ENCODE measurements at regions not wholly inside any gene's neighbourhood (a gene's known extent, or its start where the extent isn't known, plus 50 kb on each side); places are given as distances from the start of the nearest gene placed in this dataset.

- DNase-seq = no peak
Measured at GRCh38 chr12:132407451-132407961, 78.1 kb upstream of the GALNT9 start.

DNA sequence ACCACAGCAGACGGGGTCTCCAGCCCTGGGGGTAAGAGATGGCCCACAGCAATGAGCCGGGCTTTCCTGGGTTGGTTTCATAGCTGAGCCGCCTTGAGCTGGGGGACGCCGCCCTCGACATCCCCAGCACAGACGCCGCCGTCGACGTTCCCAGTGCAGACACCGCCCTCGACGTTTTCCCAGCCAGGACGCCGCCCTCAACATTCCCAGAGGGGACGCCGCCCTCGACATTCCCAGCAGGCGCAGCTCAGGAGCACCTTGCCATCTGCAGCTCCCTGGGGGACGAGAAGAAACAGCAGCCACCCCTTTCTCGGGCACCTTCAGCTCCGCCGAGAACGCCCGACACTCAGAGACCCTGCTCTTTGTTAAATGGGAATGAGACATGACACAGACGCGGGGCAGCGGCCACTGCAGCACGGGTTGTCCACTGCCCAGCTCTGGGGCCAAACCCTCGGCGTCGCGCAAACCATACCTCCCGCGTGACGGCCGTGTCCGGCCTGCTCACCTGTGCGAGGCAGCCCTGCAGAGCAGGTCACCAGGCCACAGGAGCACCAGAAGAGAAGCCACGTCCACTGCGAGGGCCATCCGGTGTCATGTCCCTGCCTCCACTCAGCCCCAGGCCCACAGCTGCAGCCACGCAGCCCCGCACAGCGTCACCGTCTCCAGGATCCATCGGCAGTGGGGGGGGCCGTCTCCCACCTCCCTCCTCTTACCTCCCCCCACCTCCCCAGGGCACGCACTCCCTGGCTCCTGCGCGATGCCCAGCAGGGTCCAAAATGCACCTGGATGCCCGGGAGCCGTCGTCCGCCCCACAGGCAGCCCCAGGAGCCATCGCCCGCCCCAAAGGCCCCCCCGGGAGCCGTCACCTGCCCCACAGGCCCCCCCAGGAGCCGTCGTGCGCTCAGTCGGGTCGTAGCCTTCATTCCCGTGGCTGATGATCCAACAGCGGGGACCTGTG is 77.4 kb upstream of the GALNT9 start:
- DNase-seq = no peak

- DNase-seq = no peak
Measured at GRCh38 chr12:132405742-132406251, 76.4 kb upstream of the GALNT9 start.

GRCh38 chr12:132404951-132405741 is 75.8 kb upstream of the GALNT9 start:
- no peak for DNase-seq

GRCh38 chr12:132404435-132404855 is 75.1 kb upstream of the GALNT9 start:
- DNase-seq = no peak

GRCh38 chr12:132403636-132404434 is 74.4 kb upstream of the GALNT9 start:
- DNase-seq = no peak

- DNase-seq = no peak
Measured at GRCh38 chr12:132402831-132403416, 73.5 kb upstream of the GALNT9 start.

DNA sequence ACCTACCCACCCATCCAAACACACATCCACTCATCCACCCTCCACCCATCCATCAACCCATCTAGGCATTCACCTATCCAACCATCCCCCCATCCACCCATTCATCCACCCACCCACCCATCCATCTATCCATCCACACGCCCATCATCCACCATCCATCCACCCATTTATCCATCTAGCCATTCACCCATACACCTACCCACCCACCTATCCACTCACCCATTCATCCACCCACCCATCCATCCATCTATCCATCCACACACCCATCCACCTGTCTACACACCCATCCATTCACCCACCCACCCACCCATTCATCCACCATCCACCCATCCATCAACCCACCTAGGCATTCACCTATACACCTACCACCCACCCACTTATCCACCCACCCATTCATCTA is 72.6 kb upstream of the GALNT9 start:
- no peak for DNase-seq

DNA sequence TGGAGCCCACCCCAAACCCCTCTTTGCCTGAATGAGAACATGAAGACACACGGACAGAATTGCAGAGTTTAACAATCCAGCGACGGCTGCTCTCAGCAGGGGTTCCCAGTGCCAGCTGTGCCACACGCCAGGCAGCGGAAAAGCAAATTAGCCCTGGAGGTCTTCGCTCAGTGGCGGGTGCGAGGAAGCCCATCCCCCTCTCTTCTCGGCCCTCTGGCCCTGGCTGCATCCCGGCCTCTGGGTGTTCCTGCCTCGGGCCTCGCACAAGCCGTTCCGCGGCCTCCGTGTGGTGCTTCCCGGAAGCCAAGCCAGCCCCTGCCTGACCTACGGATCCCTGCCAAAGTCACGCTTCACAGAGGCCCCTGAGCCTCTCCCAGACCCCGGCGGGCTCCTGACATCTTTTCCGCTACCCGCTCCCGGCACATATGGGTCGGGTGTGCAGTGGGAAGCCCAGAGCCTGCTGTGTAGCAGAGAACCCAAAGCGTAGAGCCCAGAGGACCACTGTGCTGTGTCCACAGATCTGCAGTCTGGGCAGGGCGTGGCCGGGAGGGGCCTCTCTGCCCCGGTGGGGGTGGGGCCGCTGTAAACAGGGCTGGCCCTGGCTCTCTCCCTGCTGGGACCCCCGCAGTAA is 70.7 kb upstream of the GALNT9 start:
- DNase-seq = no peak

GRCh38 chr12:132399092-132400010 is 70.0 kb upstream of the GALNT9 start:
- DNase-seq = no peak

GRCh38 chr12:132398386-132398991 is 69.1 kb upstream of the GALNT9 start:
- DNase-seq = no peak

DNA sequence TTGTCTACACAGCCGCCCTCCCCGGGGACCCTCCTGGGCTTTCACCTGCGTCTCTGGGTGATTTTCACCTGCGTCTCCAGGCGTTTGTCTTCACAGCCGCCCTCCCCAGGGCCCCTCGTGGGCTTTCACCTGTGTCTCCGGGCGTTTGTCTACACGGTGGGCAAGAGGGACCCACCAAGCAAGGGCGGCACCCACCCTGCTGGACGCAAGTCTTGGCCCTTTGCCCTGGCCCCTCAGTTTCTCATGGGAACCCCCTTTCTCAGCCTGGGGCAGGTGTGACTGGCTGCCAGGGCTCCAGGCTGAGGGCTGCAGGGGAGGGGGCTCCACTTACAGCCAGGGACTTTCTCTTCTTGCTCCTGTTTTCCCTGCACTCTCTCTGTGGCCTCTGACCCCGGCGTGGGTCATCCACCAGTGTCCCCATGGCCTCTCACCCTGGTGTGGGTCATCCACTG is 68.6 kb upstream of the GALNT9 start:
- DNase-seq = no peak

- DNase-seq = no peak
Measured at GRCh38 chr12:132397152-132397933, 68.0 kb upstream of the GALNT9 start.

DNA sequence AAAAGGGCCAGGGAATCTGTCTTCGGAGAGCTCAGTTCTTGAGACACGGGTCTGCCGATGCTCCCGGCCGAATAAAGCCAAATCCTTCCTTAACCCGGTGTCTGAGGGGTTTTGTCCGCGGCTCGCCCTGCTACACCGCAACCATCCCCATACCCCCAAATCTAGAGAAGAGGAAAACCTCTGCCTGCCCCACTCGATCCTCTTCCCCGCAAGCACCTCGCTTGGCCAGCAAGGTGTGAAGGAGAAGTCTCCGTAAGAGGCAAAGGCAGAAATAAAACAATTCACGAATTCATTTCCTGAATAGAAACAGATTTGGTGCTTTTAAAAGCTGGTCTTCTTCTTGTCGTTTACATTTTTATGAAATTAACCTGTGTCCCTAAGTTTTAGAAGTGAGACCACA is 67.3 kb upstream of the GALNT9 start:
- no peak for DNase-seq

- DNase-seq = no peak
Measured at GRCh38 chr12:132395908-132396305, 66.5 kb upstream of the GALNT9 start.

DNA sequence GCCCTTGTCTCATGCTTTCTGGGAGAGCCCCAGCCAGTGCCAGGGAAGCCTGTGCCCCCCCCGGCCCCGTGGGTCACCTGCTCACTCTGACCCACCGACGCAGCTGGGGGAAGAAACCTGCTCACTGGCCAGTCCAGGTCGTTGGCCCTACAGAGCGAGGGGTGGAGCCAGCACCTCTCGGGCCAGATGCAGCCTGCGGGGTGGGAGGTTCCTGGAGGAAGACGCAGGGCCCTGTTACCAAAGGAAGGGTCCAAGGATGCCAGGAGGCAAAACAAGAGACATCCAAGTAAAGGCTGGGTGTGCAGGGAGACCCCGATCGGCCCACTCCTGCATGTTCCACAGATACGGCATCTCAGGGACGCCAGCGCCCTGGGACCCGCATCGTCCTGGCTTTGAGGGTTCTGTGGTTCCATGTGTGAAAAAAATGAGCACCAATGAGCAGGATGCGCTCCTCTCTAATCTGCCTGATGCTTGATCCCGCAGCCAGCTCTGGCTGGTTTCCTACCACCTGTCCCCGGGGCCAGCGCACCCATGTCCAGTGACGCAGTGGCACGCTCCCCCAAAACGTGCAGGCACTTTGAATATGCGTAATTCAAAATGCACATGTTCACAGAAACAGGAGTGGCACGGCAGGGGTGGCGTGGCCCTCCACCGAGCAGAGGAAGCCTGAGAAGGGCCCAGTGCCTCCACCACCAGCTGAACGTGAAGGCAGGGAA is 66.0 kb upstream of the GALNT9 start:
- DNase-seq = no peak

DNA sequence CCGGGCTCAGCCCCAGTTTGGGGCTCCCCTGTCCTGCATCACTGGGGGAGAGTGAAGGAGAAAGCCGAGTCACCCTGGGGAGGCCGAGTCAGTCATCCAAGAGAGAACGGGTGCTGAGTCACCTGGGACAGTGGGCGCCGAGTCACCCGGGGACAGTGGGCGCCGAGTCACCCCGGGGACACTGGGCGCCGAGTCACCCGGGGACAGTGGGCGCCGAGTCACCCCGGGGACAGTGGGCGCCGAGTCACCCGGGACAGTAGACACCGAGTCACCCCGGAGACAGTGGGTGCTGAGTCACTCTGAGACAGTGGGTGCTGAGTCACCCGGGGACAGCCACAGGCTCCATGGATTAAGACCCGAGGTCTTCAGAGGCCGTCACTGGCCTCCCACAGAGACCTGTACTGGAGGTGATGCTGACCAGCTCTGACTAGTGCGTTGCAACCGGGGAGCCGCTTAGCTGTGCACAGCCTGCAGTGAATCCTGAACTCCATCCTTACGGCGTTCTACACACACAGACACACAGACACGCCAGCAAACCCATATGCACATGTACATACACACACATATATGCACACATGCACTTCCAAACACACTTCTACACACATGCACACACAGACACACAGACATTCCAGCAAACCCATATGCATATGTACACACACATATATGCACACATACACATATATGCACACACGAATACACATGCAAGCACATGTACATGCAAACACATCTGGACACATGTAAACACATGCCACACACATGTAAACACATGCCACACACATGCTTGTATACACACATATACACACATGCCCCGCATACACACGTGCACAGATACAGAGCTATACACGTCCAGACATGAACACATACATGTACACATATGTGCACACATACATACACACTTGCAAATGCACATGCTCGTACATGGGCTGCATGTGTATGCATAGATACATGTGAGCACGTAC is 64.9 kb upstream of the GALNT9 start:
- DNase-seq = no peak

Data from COR-L47 (cell line).